Liver (tissue), 8 donors: ENCODE measurements at regions not wholly inside any gene's neighbourhood (a gene's known extent, or its start where the extent isn't known, plus 50 kb on each side); places are given as distances from the start of the nearest gene placed in this dataset.

Experiments used
- DNase-seq: peaks from one replicate; pipeline ENCODE4 v3.0.0-alpha.2; 2017; ENCODE audit warnings: low spot score
- H3K27ac ChIP-seq, 2 donors: one replicate each; pipeline ENCODE4 v1.7.0; 2013; ENCODE audit warnings: inconsistent platforms in 2 of 2, low read length in 2 of 2, control low read depth in 1 of 2, low read depth in 1 of 2, mild to moderate bottlenecking in 1 of 2
- H3K27me3 ChIP-seq, 4 donors: one replicate each; pipeline versions ENCODE4 v1.6.1 to v1.7.0; 2013; ENCODE audit warnings: low read length in 3 of 4, inconsistent platforms in 1 of 4, mild to moderate bottlenecking in 1 of 4, moderate library complexity in 1 of 4; ENCODE audit not compliant: control insufficient read depth in 4 of 4, insufficient read depth in 4 of 4
- H3K36me3 ChIP-seq, 4 donors: one replicate each; pipeline versions ENCODE4 v1.6.1 to v1.7.0; 2013; ENCODE audit warnings: low read length in 3 of 4, mild to moderate bottlenecking in 3 of 4, low read depth in 1 of 4, moderate library complexity in 1 of 4; ENCODE audit not compliant: control insufficient read depth in 4 of 4, insufficient read depth in 3 of 4
- H3K4me1 ChIP-seq, 4 donors: one replicate each; pipeline versions ENCODE4 v1.6.1 to v1.7.0; 2013; ENCODE audit warnings: low read length in 3 of 4, mild to moderate bottlenecking in 3 of 4, moderate library complexity in 1 of 4; ENCODE audit not compliant: control insufficient read depth in 4 of 4, insufficient read depth in 4 of 4
- H3K4me3 ChIP-seq, 3 donors: one replicate each; pipeline versions ENCODE4 v1.6.1 to v1.7.0; 2013; ENCODE audit warnings: low read length in 3 of 3, control low read depth in 1 of 3, low read depth in 1 of 3, mild to moderate bottlenecking in 1 of 3
- H3K9ac ChIP-seq, 2 donors: one replicate each; pipeline ENCODE4 v1.7.0; 2013; ENCODE audit warnings: low read length in 2 of 2, mild to moderate bottlenecking in 2 of 2, moderate library complexity in 2 of 2, control low read depth in 1 of 2, low read depth in 1 of 2
- H3K9me3 ChIP-seq, 4 donors: one replicate each; pipeline versions ENCODE4 v1.6.1 to v1.7.0; 2013; ENCODE audit warnings: low read length in 3 of 4; ENCODE audit not compliant: control insufficient read depth in 4 of 4
- EGR1 ChIP-seq, 2 donors: IDR thresholded peaks; 2 replicates each; pipeline ENCODE4 v1.6.1; 2016 to 2018; ENCODE audit warnings: antibody characterized with exemption in 2 of 2, low read depth in 2 of 2
- FOXA1 ChIP-seq: IDR thresholded peaks from 2 replicates; pipeline ENCODE4 v1.6.1; 2016; ENCODE audit warnings: antibody characterized with exemption
- FOXA2 ChIP-seq: IDR thresholded peaks from 2 replicates; pipeline ENCODE4 v1.6.1; 2016; ENCODE audit warnings: antibody characterized with exemption
- GABPA ChIP-seq, 2 donors: IDR thresholded peaks in 1 of 2; conservative IDR thresholded peaks in 1 of 2; 2 replicates each; pipeline ENCODE4 v1.6.1; 2016; ENCODE audit warnings: antibody characterized with exemption in 2 of 2, mild to moderate bottlenecking in 1 of 2, moderate library complexity in 1 of 2
- HNF4A ChIP-seq, 2 donors: conservative IDR thresholded peaks; 2 replicates each; pipeline ENCODE4 v1.6.1; 2016; ENCODE audit warnings: antibody characterized with exemption in 2 of 2, mild to moderate bottlenecking in 2 of 2
- HNF4G ChIP-seq: IDR thresholded peaks from 2 replicates; pipeline ENCODE4 v1.6.1; 2016; ENCODE audit warnings: antibody characterized with exemption
- NR2F2 ChIP-seq: IDR thresholded peaks from 2 replicates; pipeline ENCODE4 v1.6.1; 2016; ENCODE audit warnings: antibody characterized with exemption
- RAD21 ChIP-seq, 2 donors: IDR thresholded peaks; 2 replicates each; pipeline ENCODE4 v1.6.1; 2016; ENCODE audit warnings: antibody characterized with exemption in 2 of 2, mild to moderate bottlenecking in 2 of 2
- RXRA ChIP-seq, 2 donors: IDR thresholded peaks; 2 replicates each; pipeline ENCODE4 v1.6.1; 2017 to 2018; ENCODE audit warnings: antibody characterized with exemption in 2 of 2, mild to moderate bottlenecking in 1 of 2
- SP1 ChIP-seq: IDR thresholded peaks from 2 replicates; pipeline ENCODE4 v1.6.1; 2018; ENCODE audit warnings: antibody characterized with exemption, mild to moderate bottlenecking
- YY1 ChIP-seq: IDR thresholded peaks from 2 replicates; pipeline ENCODE4 v1.6.1; 2016; ENCODE audit warnings: antibody characterized with exemption, mild to moderate bottlenecking
- WGBS: extraction: QIAGEN DNeasy Blood & Tissue Kit; methylation state at CpG from one replicate; pipeline ENCODE4 v1.1.7; 2013; 5-methylcytosine and 5-hydroxymethylcytosine counted together
- TF ChIP-seq, protein P1 (sequence below): IDR thresholded peaks from 2 replicates; pipeline ENCODE4 v1.6.1; 2016; ENCODE audit warnings: antibody characterized with exemption
- TF ChIP-seq, protein P2 (sequence below): IDR thresholded peaks from 2 replicates; pipeline ENCODE4 v1.6.1; 2016; ENCODE audit warnings: antibody characterized with exemption
- TF ChIP-seq, protein P3 (sequence below): IDR thresholded peaks from 2 replicates; pipeline ENCODE4 v1.6.1; 2016; ENCODE audit warnings: antibody characterized with exemption
- TF ChIP-seq, protein P4 (sequence below): IDR thresholded peaks from 2 replicates; pipeline ENCODE4 v1.6.1; 2016; ENCODE audit warnings: antibody characterized with exemption, mild to moderate bottlenecking
- TF ChIP-seq, protein P5 (sequence below): fragments of 150-350 bp; IDR thresholded peaks from 2 replicates; pipeline ENCODE4 v1.5.1; 2017; ENCODE audit warnings: improper control_type of control experiment, low read depth, low read length; ENCODE audit not compliant: missing input control
- donor health status: healthy.
- donor health status: healthy.
- donor health status: healthy.
- donor health status: healthy.
- donor health status: healthy.

DNA sequence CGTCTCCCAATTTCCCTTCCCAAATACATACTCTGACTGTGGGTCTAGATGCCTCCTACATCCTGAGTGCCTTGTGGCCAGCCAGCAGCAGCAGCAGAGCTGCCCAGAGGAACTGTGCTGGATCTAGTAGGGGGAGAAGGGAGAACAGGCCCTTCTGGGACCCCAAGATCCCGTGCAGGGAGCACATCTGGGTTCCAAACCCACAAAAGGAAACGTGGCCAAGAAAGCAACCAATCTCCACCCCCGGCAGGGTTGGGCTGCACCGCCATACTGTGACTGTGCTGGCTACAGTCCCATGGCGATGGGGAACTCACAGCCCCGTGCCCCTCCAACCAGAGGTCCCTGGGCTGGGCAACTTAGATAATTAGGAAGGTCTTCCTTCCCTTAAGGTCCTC is 86.3 kb downstream of the PPCDC start:
- 84% methylated on average over 7 of the region's 7 CpGs for WGBS
- Histone ChIP-seq H3K27me3 (no peaks in the 10 kb centered on the region), H3K27ac (no peak overlapping the region), H3K4me3 (no peak overlapping the region), H3K9ac (no peak overlapping the region), H3K36me3 (no peaks in the 10 kb centered on the region), H3K9me3 (peaks cover 0 to 2% (median 0%) of the 10 kb centered on the region in 4 donors), H3K4me1 (no peaks in the 10 kb centered on the region)
- no peak for DNase-seq
- no peak for TF ChIP-seq HNF4A (conservative IDR thresholded peaks at IDR 0.05)
- TF ChIP-seq, protein P1, sequence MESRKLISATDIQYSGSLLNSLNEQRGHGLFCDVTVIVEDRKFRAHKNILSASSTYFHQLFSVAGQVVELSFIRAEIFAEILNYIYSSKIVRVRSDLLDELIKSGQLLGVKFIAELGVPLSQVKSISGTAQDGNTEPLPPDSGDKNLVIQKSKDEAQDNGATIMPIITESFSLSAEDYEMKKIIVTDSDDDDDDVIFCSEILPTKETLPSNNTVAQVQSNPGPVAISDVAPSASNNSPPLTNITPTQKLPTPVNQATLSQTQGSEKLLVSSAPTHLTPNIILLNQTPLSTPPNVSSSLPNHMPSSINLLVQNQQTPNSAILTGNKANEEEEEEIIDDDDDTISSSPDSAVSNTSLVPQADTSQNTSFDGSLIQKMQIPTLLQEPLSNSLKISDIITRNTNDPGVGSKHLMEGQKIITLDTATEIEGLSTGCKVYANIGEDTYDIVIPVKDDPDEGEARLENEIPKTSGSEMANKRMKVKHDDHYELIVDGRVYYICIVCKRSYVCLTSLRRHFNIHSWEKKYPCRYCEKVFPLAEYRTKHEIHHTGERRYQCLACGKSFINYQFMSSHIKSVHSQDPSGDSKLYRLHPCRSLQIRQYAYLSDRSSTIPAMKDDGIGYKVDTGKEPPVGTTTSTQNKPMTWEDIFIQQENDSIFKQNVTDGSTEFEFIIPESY: no peak
- TF ChIP-seq FOXA2: no peak
- no peak for TF ChIP-seq RXRA (IDR thresholded peaks at IDR 0.05)
- TF ChIP-seq, protein P2, sequence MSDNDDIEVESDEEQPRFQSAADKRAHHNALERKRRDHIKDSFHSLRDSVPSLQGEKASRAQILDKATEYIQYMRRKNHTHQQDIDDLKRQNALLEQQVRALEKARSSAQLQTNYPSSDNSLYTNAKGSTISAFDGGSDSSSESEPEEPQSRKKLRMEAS: no peak
- TF ChIP-seq HNF4G: no peak
- TF ChIP-seq GABPA (IDR thresholded peaks at IDR 0.05 in 1 of 2, conservative IDR thresholded peaks at IDR 0.05 in 1 of 2): no peak
- TF ChIP-seq NR2F2: no peak
- no peak for TF ChIP-seq EGR1 (IDR thresholded peaks at IDR 0.05; ENCODE audit: low read depth in 2 of 2)
- no peak for TF ChIP-seq FOXA1
- TF ChIP-seq, protein P3, sequence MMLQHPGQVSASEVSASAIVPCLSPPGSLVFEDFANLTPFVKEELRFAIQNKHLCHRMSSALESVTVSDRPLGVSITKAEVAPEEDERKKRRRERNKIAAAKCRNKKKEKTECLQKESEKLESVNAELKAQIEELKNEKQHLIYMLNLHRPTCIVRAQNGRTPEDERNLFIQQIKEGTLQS: no peak
- TF ChIP-seq, protein P4, sequence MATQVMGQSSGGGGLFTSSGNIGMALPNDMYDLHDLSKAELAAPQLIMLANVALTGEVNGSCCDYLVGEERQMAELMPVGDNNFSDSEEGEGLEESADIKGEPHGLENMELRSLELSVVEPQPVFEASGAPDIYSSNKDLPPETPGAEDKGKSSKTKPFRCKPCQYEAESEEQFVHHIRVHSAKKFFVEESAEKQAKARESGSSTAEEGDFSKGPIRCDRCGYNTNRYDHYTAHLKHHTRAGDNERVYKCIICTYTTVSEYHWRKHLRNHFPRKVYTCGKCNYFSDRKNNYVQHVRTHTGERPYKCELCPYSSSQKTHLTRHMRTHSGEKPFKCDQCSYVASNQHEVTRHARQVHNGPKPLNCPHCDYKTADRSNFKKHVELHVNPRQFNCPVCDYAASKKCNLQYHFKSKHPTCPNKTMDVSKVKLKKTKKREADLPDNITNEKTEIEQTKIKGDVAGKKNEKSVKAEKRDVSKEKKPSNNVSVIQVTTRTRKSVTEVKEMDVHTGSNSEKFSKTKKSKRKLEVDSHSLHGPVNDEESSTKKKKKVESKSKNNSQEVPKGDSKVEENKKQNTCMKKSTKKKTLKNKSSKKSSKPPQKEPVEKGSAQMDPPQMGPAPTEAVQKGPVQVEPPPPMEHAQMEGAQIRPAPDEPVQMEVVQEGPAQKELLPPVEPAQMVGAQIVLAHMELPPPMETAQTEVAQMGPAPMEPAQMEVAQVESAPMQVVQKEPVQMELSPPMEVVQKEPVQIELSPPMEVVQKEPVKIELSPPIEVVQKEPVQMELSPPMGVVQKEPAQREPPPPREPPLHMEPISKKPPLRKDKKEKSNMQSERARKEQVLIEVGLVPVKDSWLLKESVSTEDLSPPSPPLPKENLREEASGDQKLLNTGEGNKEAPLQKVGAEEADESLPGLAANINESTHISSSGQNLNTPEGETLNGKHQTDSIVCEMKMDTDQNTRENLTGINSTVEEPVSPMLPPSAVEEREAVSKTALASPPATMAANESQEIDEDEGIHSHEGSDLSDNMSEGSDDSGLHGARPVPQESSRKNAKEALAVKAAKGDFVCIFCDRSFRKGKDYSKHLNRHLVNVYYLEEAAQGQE: no peak
- no peak for TF ChIP-seq YY1
- TF ChIP-seq RAD21 (IDR thresholded peaks at IDR 0.05): no peak
- TF ChIP-seq SP1: no peak

DNA sequence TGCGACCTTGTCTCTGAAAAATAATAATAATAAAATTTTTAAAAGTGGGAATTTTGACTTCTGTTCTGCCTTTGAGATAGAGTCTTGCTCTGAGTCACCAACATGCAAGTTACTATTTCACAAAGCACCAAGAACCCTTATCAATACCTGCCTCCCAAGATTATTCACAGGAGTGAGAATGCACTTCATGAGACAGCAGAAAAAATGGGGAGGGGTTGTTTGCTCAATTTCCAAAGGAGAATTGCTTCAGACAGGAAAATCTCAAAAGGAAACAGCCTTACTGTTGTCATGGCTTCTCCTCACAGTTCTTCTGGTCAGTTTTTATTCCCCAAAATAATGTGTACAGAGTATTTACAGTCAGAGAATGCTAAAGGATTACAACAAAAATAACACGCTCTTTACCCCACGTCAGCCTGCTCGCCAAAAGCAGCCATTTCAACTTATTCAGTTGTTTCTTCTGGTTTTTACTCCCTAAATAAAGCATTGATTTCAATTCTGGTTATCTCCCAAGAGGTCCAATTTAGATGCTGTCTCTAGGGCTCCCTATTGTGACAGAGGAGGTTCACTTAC is 89.0 kb downstream of the PPCDC start:
- peaks cover 0 to 2% (median 0%) of the 10 kb centered on the region in 4 donors for H3K9me3 ChIP-seq
- peak overlapping the region in 1 of 2 donors; percentile 31 for H3K27ac ChIP-seq
- H3K27me3 ChIP-seq: no peaks in the 10 kb centered on the region
- H3K9ac ChIP-seq: peak overlapping the region in 1 of 2 donors; percentile 28
- DNase-seq: no peak
- WGBS: 91% methylated on average over 4 of the region's 4 CpGs
- TF ChIP-seq, protein P3: no peak
- no peak for TF ChIP-seq YY1
- no peak for TF ChIP-seq GABPA (IDR thresholded peaks at IDR 0.05 in 1 of 2, conservative IDR thresholded peaks at IDR 0.05 in 1 of 2)
- no peak for TF ChIP-seq RXRA (IDR thresholded peaks at IDR 0.05)
- TF ChIP-seq NR2F2: no peak
- TF ChIP-seq, protein P5, sequence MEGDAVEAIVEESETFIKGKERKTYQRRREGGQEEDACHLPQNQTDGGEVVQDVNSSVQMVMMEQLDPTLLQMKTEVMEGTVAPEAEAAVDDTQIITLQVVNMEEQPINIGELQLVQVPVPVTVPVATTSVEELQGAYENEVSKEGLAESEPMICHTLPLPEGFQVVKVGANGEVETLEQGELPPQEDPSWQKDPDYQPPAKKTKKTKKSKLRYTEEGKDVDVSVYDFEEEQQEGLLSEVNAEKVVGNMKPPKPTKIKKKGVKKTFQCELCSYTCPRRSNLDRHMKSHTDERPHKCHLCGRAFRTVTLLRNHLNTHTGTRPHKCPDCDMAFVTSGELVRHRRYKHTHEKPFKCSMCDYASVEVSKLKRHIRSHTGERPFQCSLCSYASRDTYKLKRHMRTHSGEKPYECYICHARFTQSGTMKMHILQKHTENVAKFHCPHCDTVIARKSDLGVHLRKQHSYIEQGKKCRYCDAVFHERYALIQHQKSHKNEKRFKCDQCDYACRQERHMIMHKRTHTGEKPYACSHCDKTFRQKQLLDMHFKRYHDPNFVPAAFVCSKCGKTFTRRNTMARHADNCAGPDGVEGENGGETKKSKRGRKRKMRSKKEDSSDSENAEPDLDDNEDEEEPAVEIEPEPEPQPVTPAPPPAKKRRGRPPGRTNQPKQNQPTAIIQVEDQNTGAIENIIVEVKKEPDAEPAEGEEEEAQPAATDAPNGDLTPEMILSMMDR: no peak
- no peak for TF ChIP-seq FOXA2
- no peak for TF ChIP-seq SP1
- TF ChIP-seq FOXA1: no peak
- no peaks in the 10 kb centered on the region for H3K36me3 ChIP-seq
- no peaks in the 10 kb centered on the region for H3K4me1 ChIP-seq
- H3K4me3 ChIP-seq: no peak overlapping the region
